ENCODE measurements at regions not wholly inside any gene's neighbourhood (a gene's known extent, or its start where the extent isn't known, plus 50 kb on each side); places are given as distances from the start of the nearest gene placed in this dataset.

DNA sequence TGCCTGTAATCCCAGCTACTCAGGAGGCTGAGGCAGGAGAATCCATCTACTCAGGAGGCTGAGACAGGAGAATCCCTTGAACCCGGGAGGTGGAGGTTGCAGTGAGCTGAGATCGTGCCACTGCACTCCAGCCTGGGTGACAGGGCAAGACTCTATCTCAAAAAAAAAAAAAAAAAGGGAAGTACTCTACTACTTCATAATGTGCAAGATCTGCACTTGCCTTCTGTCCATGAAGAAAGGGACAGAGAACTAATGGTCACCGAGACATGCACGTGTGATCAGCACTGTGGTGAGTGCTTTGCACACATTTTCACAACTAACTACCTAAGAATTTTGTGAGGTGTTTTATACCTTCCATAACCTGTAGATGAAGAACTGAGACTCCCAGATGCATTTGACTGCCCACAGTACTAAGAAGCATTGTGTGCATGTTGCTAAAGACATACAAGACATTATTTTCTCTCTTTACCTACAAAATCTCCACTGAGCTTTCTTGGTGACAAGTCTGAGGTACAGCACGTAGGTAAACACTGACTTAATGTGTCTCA lies 784.8 kb upstream of the ID2 start (continued):
- TF ChIP-seq, protein P1, sequence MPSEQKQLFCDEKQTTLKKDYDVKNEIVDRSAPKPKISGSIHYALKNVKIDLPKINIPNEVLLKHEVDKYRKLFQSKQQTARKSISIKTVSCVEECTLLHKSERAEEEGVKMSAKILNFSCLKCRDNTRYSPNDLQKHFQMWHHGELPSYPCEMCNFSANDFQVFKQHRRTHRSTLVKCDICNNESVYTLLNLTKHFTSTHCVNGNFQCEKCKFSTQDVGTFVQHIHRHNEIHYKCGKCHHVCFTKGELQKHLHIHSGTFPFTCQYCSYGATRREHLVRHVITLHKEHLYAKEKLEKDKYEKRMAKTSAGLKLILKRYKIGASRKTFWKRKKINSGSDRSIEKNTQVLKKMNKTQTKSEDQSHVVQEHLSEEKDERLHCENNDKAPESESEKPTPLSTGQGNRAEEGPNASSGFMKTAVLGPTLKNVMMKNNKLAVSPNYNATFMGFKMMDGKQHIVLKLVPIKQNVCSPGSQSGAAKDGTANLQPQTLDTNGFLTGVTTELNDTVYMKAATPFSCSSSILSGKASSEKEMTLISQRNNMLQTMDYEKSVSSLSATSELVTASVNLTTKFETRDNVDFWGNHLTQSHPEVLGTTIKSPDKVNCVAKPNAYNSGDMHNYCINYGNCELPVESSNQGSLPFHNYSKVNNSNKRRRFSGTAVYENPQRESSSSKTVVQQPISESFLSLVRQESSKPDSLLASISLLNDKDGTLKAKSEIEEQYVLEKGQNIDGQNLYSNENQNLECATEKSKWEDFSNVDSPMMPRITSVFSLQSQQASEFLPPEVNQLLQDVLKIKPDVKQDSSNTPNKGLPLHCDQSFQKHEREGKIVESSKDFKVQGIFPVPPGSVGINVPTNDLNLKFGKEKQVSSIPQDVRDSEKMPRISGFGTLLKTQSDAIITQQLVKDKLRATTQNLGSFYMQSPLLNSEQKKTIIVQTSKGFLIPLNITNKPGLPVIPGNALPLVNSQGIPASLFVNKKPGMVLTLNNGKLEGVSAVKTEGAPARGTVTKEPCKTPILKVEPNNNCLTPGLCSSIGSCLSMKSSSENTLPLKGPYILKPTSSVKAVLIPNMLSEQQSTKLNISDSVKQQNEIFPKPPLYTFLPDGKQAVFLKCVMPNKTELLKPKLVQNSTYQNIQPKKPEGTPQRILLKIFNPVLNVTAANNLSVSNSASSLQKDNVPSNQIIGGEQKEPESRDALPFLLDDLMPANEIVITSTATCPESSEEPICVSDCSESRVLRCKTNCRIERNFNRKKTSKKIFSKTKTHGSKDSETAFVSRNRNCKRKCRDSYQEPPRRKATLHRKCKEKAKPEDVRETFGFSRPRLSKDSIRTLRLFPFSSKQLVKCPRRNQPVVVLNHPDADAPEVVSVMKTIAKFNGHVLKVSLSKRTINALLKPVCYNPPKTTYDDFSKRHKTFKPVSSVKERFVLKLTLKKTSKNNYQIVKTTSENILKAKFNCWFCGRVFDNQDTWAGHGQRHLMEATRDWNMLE (tag by site-specific recombination; conservative IDR thresholded peaks at IDR 0.05; ENCODE audit: low read depth) = no peak
- TF ChIP-seq GLIS2 (tag by site-specific recombination; IDR thresholded peaks at IDR 0.05) (no peak), ZNF585B (tag by site-specific recombination; IDR thresholded peaks at IDR 0.05) (no peak), ZNF114 (tag by site-specific recombination; IDR thresholded peaks at IDR 0.05) (no peak), YY2 (tag by site-specific recombination; IDR thresholded peaks at IDR 0.05) (no peak)

DNA sequence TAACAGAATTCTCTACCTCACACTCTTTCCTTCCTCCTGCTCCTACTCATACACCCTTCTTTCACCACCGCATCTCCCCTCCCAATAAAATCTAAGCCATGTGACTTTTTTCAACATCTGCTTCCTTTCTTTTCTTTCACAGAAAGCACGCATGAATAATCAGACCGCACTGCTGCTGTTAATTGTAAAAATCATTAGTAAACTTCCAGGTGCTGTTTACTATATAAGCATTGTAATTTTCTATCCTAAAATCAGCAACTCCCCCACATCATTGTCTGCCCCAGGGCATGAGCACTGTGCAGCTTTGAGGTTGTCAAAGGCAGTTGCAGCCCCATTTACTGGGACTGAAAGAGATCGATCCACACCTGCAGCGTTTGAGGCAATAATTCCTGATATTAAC lies 782.6 kb upstream of the ID2 start:
- Histone ChIP-seq H3K27ac (ENCODE audit: extremely low read depth, low read depth, low read length) (no peak overlapping the region), H3K9me3 (ENCODE audit: control insufficient read depth, insufficient read depth, low read depth, low read length) (no peaks in the 10 kb centered on the region), H3K4me1 (ENCODE audit: control insufficient read depth, insufficient read depth, low read length) (no peaks in the 10 kb centered on the region), H3K36me3 (ENCODE audit: control insufficient read depth in 2 of 2, insufficient read depth in 1 of 2, low read length in 2 of 2) (no peaks in the 10 kb centered on the region), H3K4me3 (ENCODE audit: low read depth, low read length) (no peak overlapping the region)
- POLR2A ChIA-PET = no interaction called here
- CTCF ChIA-PET = interaction anchor here (0.6 kb wide), 1 partner anchor 319 kb away, joined by 3 read pairs; no protein-coding TSS in a partner anchor
- TF ChIP-seq ZNF610 (tag by site-specific recombination; IDR thresholded peaks at IDR 0.05; ENCODE audit: borderline replicate concordance) = no peak
- TF ChIP-seq ZNF629 (tag by site-specific recombination; IDR thresholded peaks at IDR 0.05) = no peak
- no peak for TF ChIP-seq ZNF426 (tag by site-specific recombination; IDR thresholded peaks at IDR 0.05)
- TF ChIP-seq ZFP37 (tag by site-specific recombination; IDR thresholded peaks at IDR 0.05) = no peak
- TF ChIP-seq ZNF76 (tag by site-specific recombination; IDR thresholded peaks at IDR 0.05; ENCODE audit: borderline replicate concordance, low read depth) = no peak
- TF ChIP-seq ZBTB21 (tag by site-specific recombination; IDR thresholded peaks at IDR 0.05) = no peak
- TF ChIP-seq, protein P1 (tag by site-specific recombination; conservative IDR thresholded peaks at IDR 0.05; ENCODE audit: low read depth) = no peak
- no peak for TF ChIP-seq ZNF416 (tag by site-specific recombination; IDR thresholded peaks at IDR 0.05)
- no peak for TF ChIP-seq RBAK (tag by site-specific recombination; IDR thresholded peaks at IDR 0.05)
- TF ChIP-seq ZNF169 (tag by site-specific recombination; IDR thresholded peaks at IDR 0.05) = no peak
- TF ChIP-seq, protein P2, sequence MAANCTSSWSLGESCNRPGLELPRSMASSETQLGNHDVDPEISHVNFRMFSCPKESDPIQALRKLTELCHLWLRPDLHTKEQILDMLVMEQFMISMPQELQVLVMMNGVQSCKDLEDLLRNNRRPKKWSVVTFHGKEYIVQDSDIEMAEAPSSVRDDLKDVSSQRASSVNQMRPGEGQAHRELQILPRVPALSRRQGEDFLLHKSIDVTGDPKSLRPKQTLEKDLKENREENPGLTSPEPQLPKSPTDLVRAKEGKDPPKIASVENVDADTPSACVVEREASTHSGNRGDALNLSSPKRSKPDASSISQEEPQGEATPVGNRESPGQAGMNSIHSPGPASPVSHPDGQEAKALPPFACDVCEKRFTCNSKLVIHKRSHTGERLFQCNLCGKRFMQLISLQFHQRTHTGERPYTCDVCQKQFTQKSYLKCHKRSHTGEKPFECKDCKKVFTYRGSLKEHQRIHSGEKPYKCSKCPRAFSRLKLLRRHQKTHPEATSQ (tag by site-specific recombination; IDR thresholded peaks at IDR 0.05) = no peak
- TF ChIP-seq ZNF155 (tag by site-specific recombination; IDR thresholded peaks at IDR 0.05) = no peak
- no peak for TF ChIP-seq ZNF214 (tag by site-specific recombination; IDR thresholded peaks at IDR 0.05; ENCODE audit: borderline replicate concordance)
- no peak for TF ChIP-seq ZNF624 (tag by site-specific recombination; IDR thresholded peaks at IDR 0.05)
- no peak for TF ChIP-seq ZNF266 (tag by site-specific recombination; IDR thresholded peaks at IDR 0.05; ENCODE audit: low read depth)
- no peak for TF ChIP-seq GLIS1 (tag by site-specific recombination; IDR thresholded peaks at IDR 0.05)
- no peak for TF ChIP-seq ZNF670 (tag by site-specific recombination; IDR thresholded peaks at IDR 0.05; ENCODE audit: low read depth)
- no peak for TF ChIP-seq PRDM1 (tag by site-specific recombination; IDR thresholded peaks at IDR 0.05)
- TF ChIP-seq ZFP41 (tag by site-specific recombination; IDR thresholded peaks at IDR 0.05; ENCODE audit: borderline replicate concordance) = no peak
